ENCODE measurements at regions not wholly inside any gene's neighbourhood (a gene's known extent, or its start where the extent isn't known, plus 50 kb on each side); places are given as distances from the start of the nearest gene placed in this dataset.
"Not testable (repeated sequence)": the region's sequence is repeated elsewhere in the genome, so short reads cannot be mapped to it uniquely, and the experiment has no call there.

DNA sequence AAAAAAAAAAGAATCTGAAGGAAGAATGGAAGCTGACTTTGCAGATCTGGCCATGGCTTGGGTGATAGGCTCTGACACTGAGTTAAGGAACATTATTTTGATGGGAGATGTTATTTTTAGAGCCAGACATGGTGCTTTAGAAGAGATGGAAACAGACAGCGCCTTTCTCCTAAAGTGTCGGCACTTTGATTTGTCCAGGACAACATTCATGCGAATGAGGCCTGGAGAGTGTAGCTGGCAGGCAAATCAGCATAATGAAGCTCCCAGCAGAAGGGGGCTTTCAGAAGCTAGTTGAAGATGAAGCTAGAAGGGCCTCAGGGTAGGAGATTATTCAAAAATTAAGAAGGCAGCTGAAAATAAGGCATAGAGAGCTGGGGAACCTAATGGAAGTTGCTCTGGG is 397.7 kb downstream of the RWDD3 start:
- FAIRE-seq (no peak), DNase-seq (ENCODE audit: insufficient read length) (no peak)
- TF ChIP-seq TAF1 (IDR thresholded peaks at IDR 0.05; ENCODE audit: borderline replicate concordance, low read depth, low read length) (no peak), POLR2AphosphoS5 (IDR thresholded peaks at IDR 0.05; ENCODE audit: low read depth, low read length) (no peak), POLR2A (IDR thresholded peaks at IDR 0.05; ENCODE audit: low read depth, low read length) (no peak)

DNA sequence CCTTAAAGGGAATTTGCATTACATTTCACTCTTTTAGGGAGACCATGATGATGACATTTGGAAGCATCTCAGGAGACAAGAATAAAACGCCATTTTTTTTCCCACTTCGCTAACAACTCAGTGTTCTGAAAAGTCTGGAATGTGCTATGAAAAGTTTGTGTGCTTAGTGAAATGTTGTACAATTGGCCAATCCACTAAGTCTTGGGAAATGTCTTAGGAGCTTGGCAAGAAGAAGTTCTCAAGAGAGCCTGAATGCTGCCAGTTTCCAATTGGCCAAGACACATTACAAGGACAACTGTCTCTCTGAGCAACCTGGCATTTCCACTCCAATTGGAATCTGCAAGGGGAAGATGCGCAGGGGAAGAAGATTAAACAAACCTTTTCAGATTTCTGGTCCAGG is 401.8 kb downstream of the RWDD3 start:
- FAIRE-seq (no peak), DNase-seq (ENCODE audit: insufficient read length) (no peak)
- no peak for TF ChIP-seq POLR2A (IDR thresholded peaks at IDR 0.05; ENCODE audit: low read depth, low read length)
- TF ChIP-seq POLR2AphosphoS5 (IDR thresholded peaks at IDR 0.05; ENCODE audit: low read depth, low read length): no peak
- no peak for TF ChIP-seq TAF1 (IDR thresholded peaks at IDR 0.05; ENCODE audit: borderline replicate concordance, low read depth, low read length)

GRCh38 chr1:95636897-95637296 is 402.9 kb downstream of the RWDD3 start:
- DNase-seq (ENCODE audit: insufficient read length): no peak
- TF ChIP-seq POLR2AphosphoS5 (IDR thresholded peaks at IDR 0.05; ENCODE audit: low read depth, low read length) (no peak), POLR2A (IDR thresholded peaks at IDR 0.05; ENCODE audit: low read depth, low read length) (no peak), TAF1 (IDR thresholded peaks at IDR 0.05; ENCODE audit: borderline replicate concordance, low read depth, low read length) (no peak)
- FAIRE-seq: no peak

- DNase-seq (ENCODE audit: insufficient read length) (no peak), FAIRE-seq (no peak)
- TF ChIP-seq POLR2AphosphoS5 (IDR thresholded peaks at IDR 0.05; ENCODE audit: low read depth, low read length): no peak
- TF ChIP-seq POLR2A (IDR thresholded peaks at IDR 0.05; ENCODE audit: low read depth, low read length): no peak
- TF ChIP-seq TAF1 (IDR thresholded peaks at IDR 0.05; ENCODE audit: borderline replicate concordance, low read depth, low read length): no peak
These were observed 406.7 kb downstream of the RWDD3 start for GRCh38 chr1:95640746-95641145.

DNA sequence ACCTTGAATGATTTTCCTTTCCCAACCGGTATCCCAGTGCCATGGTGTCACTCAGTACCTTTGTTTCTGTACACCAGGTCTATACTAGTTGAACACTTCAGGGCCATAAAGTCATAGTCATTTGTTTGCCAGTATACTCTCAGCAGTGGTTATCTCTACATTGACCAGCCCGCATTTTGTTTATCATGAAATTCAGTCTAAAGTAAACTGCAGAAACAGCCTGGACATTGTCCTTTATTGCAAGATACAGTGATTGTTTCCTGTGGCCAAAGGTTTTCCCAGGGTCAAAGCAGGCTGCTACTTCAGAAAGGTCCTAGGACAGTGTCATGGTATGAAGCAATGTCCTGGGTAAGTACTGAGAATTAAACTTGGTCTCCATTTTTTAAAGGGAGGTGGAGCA is 407.4 kb downstream of the RWDD3 start:
- DNase-seq (ENCODE audit: insufficient read length): no peak
- no peak for FAIRE-seq
- TF ChIP-seq POLR2A (IDR thresholded peaks at IDR 0.05; ENCODE audit: low read depth, low read length) (no peak), TAF1 (IDR thresholded peaks at IDR 0.05; ENCODE audit: borderline replicate concordance, low read depth, low read length) (no peak), POLR2AphosphoS5 (IDR thresholded peaks at IDR 0.05; ENCODE audit: low read depth, low read length) (no peak)

DNA sequence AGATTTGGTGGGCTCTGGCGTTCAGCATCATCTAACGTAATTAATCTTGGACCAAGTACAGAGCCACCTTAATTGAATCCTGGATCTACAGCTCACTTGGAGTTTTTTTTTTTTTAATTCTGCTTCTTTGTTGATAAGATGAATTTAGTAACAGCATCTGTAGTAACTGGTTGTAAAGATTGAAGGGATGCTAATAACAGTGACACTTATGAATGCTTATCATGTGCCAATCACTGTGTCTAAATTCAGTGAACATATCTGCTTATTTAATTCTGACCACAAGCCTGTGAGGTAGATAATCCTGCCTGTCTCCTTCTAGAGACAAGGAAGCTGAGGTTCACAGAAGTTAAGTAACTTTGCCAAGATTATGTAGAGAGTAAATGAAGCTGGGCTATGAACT is 408.0 kb downstream of the RWDD3 start:
- no peak for FAIRE-seq
- TF ChIP-seq POLR2AphosphoS5 (IDR thresholded peaks at IDR 0.05; ENCODE audit: low read depth, low read length) (no peak), POLR2A (IDR thresholded peaks at IDR 0.05; ENCODE audit: low read depth, low read length) (no peak), TAF1 (IDR thresholded peaks at IDR 0.05; ENCODE audit: borderline replicate concordance, low read depth, low read length) (no peak)

DNA sequence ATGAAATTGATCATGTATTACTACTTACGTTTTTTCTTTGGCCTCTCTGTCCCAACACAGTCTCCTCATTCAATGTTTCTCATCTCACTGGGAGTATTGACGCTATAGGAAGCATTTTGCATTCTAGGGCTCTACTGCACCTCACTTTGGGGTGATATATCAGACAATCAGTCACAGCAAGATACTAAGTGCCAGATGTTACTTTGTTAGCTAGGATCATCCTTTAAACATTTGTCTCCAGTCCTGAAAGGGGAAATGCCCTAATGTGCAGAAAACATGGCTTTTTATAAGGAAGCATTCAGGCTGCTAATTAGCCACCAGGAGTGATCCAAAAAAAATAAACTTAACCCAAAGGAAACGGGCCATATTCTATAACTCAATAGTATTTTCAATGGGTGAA is 409.1 kb downstream of the RWDD3 start:
- DNase-seq (ENCODE audit: insufficient read length) (no peak), FAIRE-seq (no peak)
- no peak for TF ChIP-seq TAF1 (IDR thresholded peaks at IDR 0.05; ENCODE audit: borderline replicate concordance, low read depth, low read length)

More for the DNA sequence above, 408.0 kb downstream of the RWDD3 start:
- DNase-seq (ENCODE audit: insufficient read length): no peak

- not testable (repeated sequence) for FAIRE-seq; DNase-seq (ENCODE audit: insufficient read length)
These were observed 411.1 kb downstream of the RWDD3 start for GRCh38 chr1:95645126-95645525.

- TF ChIP-seq POLR2AphosphoS5 (IDR thresholded peaks at IDR 0.05; ENCODE audit: low read depth, low read length) (no peak), POLR2A (IDR thresholded peaks at IDR 0.05; ENCODE audit: low read depth, low read length) (no peak), TAF1 (IDR thresholded peaks at IDR 0.05; ENCODE audit: borderline replicate concordance, low read depth, low read length) (no peak)
- FAIRE-seq (no peak), DNase-seq (ENCODE audit: insufficient read length) (no peak)
These were observed 416.6 kb downstream of the RWDD3 start for GRCh38 chr1:95650631-95651030.

- no peak for DNase-seq (ENCODE audit: insufficient read length)
- no peak for TF ChIP-seq POLR2AphosphoS5 (IDR thresholded peaks at IDR 0.05; ENCODE audit: low read depth, low read length)
- no peak for TF ChIP-seq TAF1 (IDR thresholded peaks at IDR 0.05; ENCODE audit: borderline replicate concordance, low read depth, low read length)
- TF ChIP-seq POLR2A (IDR thresholded peaks at IDR 0.05; ENCODE audit: low read depth, low read length): no peak
- FAIRE-seq: no peak
These were observed 418.5 kb downstream of the RWDD3 start for GRCh38 chr1:95652423-95652965.

GRCh38 chr1:95653618-95654017 is 419.6 kb downstream of the RWDD3 start:
- no peak for DNase-seq (ENCODE audit: insufficient read length)
- TF ChIP-seq POLR2A (IDR thresholded peaks at IDR 0.05; ENCODE audit: low read depth, low read length) (no peak), TAF1 (IDR thresholded peaks at IDR 0.05; ENCODE audit: borderline replicate concordance, low read depth, low read length) (no peak), POLR2AphosphoS5 (IDR thresholded peaks at IDR 0.05; ENCODE audit: low read depth, low read length) (no peak)
- FAIRE-seq: no peak

DNA sequence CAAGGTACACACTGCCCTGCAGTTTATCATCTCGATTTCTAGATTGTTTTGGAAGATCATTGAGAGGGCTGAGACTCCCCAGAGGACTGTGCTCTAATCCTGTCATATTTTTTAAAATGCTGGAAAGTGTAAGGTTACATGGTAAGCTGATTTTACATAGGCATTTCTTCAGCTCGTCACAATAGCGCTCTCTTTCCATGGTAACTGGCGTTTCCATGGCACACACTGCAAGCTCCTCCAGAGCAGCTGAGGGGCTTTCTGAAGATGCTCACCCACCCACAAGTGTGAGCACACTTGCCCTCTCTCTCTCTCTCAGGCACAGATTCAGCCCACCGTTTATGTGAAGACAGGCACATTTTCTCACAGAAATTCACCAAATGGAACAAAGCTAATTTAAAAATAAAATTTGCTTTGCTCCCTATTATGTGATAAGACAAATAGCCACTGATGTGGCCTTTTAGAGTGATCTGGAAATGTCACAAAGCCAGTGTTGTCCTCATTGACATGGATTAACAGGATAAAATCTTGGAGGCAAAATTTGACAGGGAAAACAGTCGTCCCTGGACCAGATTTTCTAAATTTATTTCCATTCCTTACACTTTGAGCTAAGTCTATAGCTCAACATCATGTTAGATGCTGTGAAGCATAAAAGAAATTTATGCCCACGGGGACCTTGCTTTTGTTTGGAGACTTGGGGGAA is 421.5 kb downstream of the RWDD3 start:
- FAIRE-seq (no peak), DNase-seq (ENCODE audit: insufficient read length) (no peak)
- no peak for TF ChIP-seq POLR2A (IDR thresholded peaks at IDR 0.05; ENCODE audit: low read depth, low read length)

- FAIRE-seq: no peak
- TF ChIP-seq POLR2A (IDR thresholded peaks at IDR 0.05; ENCODE audit: low read depth, low read length): no peak
- TF ChIP-seq TAF1 (IDR thresholded peaks at IDR 0.05; ENCODE audit: borderline replicate concordance, low read depth, low read length): no peak
- no peak for TF ChIP-seq POLR2AphosphoS5 (IDR thresholded peaks at IDR 0.05; ENCODE audit: low read depth, low read length)
- DNase-seq (ENCODE audit: insufficient read length): no peak
These were observed 423.2 kb downstream of the RWDD3 start for GRCh38 chr1:95657248-95657647.

Measured in GM12892 (cell line).